ENCODE measurements at regions not wholly inside any gene's neighbourhood (a gene's known extent, or its start where the extent isn't known, plus 50 kb on each side); places are given as distances from the start of the nearest gene placed in this dataset.

DNA sequence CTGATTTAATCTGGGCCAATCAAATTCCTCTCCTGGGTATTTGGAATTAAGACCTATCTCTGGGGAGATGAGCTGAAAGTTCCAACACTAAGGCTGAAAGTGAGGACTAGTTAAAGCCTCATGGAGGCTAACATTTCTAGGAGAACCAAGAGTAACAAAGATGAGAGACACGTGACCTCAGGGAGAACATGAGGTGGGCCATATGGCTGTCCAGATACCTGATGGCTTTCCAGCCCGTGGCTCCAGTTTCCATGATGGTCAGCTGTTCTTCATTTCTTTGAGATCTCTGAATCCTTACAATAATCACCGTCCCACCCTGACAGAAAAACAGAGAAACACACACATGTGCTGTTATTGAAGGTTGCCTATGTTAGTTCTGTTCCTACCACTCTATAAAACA is 66.1 kb downstream of the LEPR start:
- no peak for DNase-seq
- H3K27me3 ChIP-seq (ENCODE audit: insufficient read depth, low read length, poor library complexity), result no peaks in the 10 kb centered on the region
- no peak overlapping the region for H3K27ac ChIP-seq (ENCODE audit: low read length)
- no peak overlapping the region for H3K4me3 ChIP-seq (ENCODE audit: low read depth in 1 of 2, low read length in 2 of 2)
- no peaks in the 10 kb centered on the region for H3K36me3 ChIP-seq (ENCODE audit: insufficient read depth, low read length)
- no peaks in the 10 kb centered on the region for H4K20me1 ChIP-seq (ENCODE audit: insufficient read depth, low read length)
- no peak overlapping the region for H3K9ac ChIP-seq (ENCODE audit: low read depth, low read length)
- no peak overlapping the region for H2AFZ ChIP-seq (ENCODE audit: low read depth, low read length)
- H3K4me2 ChIP-seq (ENCODE audit: insufficient read depth, low read length), result no peak overlapping the region
- TF ChIP-seq, protein P1, sequence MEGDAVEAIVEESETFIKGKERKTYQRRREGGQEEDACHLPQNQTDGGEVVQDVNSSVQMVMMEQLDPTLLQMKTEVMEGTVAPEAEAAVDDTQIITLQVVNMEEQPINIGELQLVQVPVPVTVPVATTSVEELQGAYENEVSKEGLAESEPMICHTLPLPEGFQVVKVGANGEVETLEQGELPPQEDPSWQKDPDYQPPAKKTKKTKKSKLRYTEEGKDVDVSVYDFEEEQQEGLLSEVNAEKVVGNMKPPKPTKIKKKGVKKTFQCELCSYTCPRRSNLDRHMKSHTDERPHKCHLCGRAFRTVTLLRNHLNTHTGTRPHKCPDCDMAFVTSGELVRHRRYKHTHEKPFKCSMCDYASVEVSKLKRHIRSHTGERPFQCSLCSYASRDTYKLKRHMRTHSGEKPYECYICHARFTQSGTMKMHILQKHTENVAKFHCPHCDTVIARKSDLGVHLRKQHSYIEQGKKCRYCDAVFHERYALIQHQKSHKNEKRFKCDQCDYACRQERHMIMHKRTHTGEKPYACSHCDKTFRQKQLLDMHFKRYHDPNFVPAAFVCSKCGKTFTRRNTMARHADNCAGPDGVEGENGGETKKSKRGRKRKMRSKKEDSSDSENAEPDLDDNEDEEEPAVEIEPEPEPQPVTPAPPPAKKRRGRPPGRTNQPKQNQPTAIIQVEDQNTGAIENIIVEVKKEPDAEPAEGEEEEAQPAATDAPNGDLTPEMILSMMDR (IDR thresholded peaks at IDR 0.05; ENCODE audit: borderline replicate concordance, extremely low read depth, low read length, poor library complexity, severe bottlenecking), result no peak
- no peak for TF ChIP-seq EZH2 (IDR thresholded peaks at IDR 0.05; ENCODE audit: borderline replicate concordance, low read depth, low read length, severe bottlenecking)
- H3K79me2 ChIP-seq (ENCODE audit: insufficient read depth, low read length), result no peaks in the 10 kb centered on the region
- no peaks in the 10 kb centered on the region for H3K4me1 ChIP-seq (ENCODE audit: insufficient read depth, low read length)
- no peak for ATAC-seq (ENCODE audit: insufficient read depth, low read depth)
- no peaks in the 10 kb centered on the region for H3K9me3 ChIP-seq (ENCODE audit: insufficient read depth, low read length, severe bottlenecking)

DNA sequence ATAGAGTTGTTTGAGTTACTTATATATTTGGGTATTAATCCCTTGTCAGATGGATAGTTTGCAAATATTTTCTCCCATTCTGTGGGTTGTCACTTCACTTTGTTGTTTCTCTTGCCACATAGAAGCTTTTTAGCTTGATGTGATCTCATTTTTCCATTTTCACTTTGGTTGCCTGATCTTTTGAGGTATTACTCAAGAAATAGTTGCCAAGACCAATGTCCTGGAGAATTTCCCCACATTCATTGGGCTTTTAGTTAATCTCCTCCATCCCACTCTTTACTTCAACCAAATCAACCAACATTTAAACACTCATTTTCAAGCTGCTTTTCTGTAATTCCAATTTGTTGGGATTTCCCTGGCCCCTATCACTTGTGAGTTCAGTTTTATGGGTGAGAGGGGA is 69.0 kb downstream of the LEPR start:
- H3K4me1 ChIP-seq (ENCODE audit: insufficient read depth, low read length), result no peaks in the 10 kb centered on the region
- ATAC-seq (ENCODE audit: insufficient read depth, low read depth) (no peak), DNase-seq (no peak)
- H3K9me3 ChIP-seq (ENCODE audit: insufficient read depth, low read length, severe bottlenecking), result no peaks in the 10 kb centered on the region
- H4K20me1 ChIP-seq (ENCODE audit: insufficient read depth, low read length), result no peaks in the 10 kb centered on the region
- TF ChIP-seq, protein P1 (IDR thresholded peaks at IDR 0.05; ENCODE audit: borderline replicate concordance, extremely low read depth, low read length, poor library complexity, severe bottlenecking), result no peak
- no peak for TF ChIP-seq EZH2 (IDR thresholded peaks at IDR 0.05; ENCODE audit: borderline replicate concordance, low read depth, low read length, severe bottlenecking)
- H3K4me2 ChIP-seq (ENCODE audit: insufficient read depth, low read length), result no peak overlapping the region
- H3K4me3 ChIP-seq (ENCODE audit: low read depth in 1 of 2, low read length in 2 of 2), result no peak overlapping the region
- H3K36me3 ChIP-seq (ENCODE audit: insufficient read depth, low read length), result no peaks in the 10 kb centered on the region
- no peaks in the 10 kb centered on the region for H3K79me2 ChIP-seq (ENCODE audit: insufficient read depth, low read length)
- H2AFZ ChIP-seq (ENCODE audit: low read depth, low read length), result no peak overlapping the region
- no peaks in the 10 kb centered on the region for H3K27me3 ChIP-seq (ENCODE audit: insufficient read depth, low read length, poor library complexity)
- no peak overlapping the region for H3K27ac ChIP-seq (ENCODE audit: low read length)
- H3K9ac ChIP-seq (ENCODE audit: low read depth, low read length), result no peak overlapping the region

DNA sequence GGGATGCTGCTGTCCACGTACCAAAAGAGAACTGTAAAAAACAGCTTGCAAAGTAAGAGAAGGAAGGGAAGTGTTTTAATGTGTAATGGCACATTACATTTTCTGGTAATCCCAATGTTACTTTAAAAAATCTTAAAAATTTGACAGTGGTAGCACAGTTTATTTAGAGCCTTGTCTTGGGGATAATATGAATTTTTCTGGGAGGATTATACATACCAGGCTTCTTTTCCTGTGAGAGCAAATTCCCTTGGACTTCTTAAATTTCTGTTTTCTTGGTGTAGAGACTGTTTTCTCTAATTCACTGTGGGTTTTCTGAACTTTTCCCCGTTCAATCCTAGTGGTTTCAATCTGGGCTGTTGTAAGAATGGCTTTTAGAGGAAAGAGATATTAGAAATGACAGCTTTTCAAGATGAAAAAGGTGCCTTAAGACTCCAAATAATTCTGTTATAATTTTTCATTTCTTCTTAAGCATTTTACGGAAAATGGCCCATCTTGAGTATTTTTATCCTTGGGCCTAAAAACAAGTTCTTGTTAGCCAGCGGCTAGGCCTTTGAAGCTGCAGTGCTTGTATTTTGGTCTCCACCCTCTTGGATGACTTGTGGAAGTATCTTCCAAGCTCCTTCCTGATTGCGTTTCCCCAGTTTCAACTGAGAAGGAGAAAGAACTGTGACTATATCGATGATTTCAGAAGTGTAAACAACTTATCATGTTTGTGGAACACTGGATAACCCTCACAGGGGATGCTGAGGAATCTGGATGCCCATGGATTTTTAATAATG is 70.0 kb downstream of the LEPR start:
- Histone ChIP-seq H3K4me2 (ENCODE audit: insufficient read depth, low read length) (no peak overlapping the region), H4K20me1 (ENCODE audit: insufficient read depth, low read length) (no peaks in the 10 kb centered on the region), H3K36me3 (ENCODE audit: insufficient read depth, low read length) (no peaks in the 10 kb centered on the region), H3K9ac (ENCODE audit: low read depth, low read length) (no peak overlapping the region), H3K9me3 (ENCODE audit: insufficient read depth, low read length, severe bottlenecking) (no peaks in the 10 kb centered on the region), H3K27me3 (ENCODE audit: insufficient read depth, low read length, poor library complexity) (no peaks in the 10 kb centered on the region), H3K4me3 (ENCODE audit: low read depth in 1 of 2, low read length in 2 of 2) (no peak overlapping the region), H2AFZ (ENCODE audit: low read depth, low read length) (no peak overlapping the region), H3K79me2 (ENCODE audit: insufficient read depth, low read length) (no peaks in the 10 kb centered on the region), H3K27ac (ENCODE audit: low read length) (no peak overlapping the region), H3K4me1 (ENCODE audit: insufficient read depth, low read length) (no peaks in the 10 kb centered on the region)
- DNase-seq, result no peak
- no peak for ATAC-seq (ENCODE audit: insufficient read depth, low read depth)
- TF ChIP-seq, protein P1 (IDR thresholded peaks at IDR 0.05; ENCODE audit: borderline replicate concordance, extremely low read depth, low read length, poor library complexity, severe bottlenecking), result no peak
- TF ChIP-seq EZH2 (IDR thresholded peaks at IDR 0.05; ENCODE audit: borderline replicate concordance, low read depth, low read length, severe bottlenecking), result no peak

Data from DND-41 (cell line).